Uterus (tissue), 2 donors: ENCODE measurements at regions not wholly inside any gene's neighbourhood (a gene's known extent, or its start where the extent isn't known, plus 50 kb on each side); places are given as distances from the start of the nearest gene placed in this dataset.

ENCODE experiments used
- POLR2A ChIP-seq, 2 donors: fragments of 450-650 bp; IDR thresholded peaks; one replicate each; pipeline ENCODE4 v1.6.1; 2016; ENCODE audit warnings: antibody characterized with exemption in 2 of 2, mild to moderate bottlenecking in 1 of 2, moderate library complexity in 1 of 2
- TF ChIP-seq, protein P1 (sequence below), 4 experiments: fragments of 200-600 bp in 2 of 4; fragments of 450-650 bp in 2 of 4; sonication (generic) in 2 of 4; IDR thresholded peaks; one replicate each; pipeline ENCODE4 v1.5.1; 2016 to 2019; ENCODE audit warnings: antibody characterized with exemption in 4 of 4, mild to moderate bottlenecking in 2 of 4, moderate library complexity in 1 of 4

DNA sequence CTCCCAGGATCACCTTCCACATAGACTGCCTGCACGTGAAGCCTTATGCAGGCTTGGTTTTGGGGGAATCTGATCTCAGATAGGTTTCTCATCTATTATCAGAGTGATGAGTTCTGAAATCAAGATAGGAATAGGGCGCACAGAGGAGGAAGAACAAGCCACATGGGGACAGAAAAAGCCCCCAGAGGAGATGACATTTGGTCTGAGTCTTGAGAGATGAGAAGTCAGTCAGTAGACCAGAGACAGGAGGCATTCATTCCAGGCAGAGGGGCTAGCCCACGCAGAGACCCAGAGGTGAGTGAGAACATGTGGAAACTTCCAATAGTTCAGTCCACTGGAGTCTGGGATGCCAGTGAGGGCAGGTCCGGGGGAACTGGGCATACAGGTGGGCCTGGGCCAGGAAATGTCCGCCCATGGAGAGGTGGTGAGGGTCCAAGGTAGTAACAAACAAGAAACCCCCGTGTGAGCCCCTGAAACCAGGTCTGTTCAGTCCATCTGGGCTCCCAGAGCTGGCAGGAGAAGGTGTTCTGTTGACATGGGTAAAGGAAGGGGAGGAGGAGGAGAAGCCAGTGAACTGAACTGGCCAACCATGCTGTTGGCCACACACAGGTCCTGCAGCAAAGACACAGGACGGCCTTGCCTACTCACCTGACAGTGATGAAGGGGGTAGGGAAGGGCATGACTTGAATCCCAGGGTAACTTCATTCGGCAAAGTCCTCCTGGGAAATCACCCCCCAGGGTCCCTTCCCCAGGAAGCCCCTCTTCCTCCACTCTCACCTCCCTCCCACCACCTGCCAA is 69.3 kb upstream of the SMNDC1 start:
- TF ChIP-seq, protein P1, sequence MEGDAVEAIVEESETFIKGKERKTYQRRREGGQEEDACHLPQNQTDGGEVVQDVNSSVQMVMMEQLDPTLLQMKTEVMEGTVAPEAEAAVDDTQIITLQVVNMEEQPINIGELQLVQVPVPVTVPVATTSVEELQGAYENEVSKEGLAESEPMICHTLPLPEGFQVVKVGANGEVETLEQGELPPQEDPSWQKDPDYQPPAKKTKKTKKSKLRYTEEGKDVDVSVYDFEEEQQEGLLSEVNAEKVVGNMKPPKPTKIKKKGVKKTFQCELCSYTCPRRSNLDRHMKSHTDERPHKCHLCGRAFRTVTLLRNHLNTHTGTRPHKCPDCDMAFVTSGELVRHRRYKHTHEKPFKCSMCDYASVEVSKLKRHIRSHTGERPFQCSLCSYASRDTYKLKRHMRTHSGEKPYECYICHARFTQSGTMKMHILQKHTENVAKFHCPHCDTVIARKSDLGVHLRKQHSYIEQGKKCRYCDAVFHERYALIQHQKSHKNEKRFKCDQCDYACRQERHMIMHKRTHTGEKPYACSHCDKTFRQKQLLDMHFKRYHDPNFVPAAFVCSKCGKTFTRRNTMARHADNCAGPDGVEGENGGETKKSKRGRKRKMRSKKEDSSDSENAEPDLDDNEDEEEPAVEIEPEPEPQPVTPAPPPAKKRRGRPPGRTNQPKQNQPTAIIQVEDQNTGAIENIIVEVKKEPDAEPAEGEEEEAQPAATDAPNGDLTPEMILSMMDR (IDR thresholded peaks at IDR 0.05): no peak
- no peak for TF ChIP-seq POLR2A (IDR thresholded peaks at IDR 0.05)
